ENCODE measurements at regions not wholly inside any gene's neighbourhood (a gene's known extent, or its start where the extent isn't known, plus 50 kb on each side); places are given as distances from the start of the nearest gene placed in this dataset.

- DNase-seq (ENCODE audit: low read depth) = no peak
These were observed 94.5 kb downstream of the RDH14 start for GRCh38 chr2:18465979-18466378.

DNA sequence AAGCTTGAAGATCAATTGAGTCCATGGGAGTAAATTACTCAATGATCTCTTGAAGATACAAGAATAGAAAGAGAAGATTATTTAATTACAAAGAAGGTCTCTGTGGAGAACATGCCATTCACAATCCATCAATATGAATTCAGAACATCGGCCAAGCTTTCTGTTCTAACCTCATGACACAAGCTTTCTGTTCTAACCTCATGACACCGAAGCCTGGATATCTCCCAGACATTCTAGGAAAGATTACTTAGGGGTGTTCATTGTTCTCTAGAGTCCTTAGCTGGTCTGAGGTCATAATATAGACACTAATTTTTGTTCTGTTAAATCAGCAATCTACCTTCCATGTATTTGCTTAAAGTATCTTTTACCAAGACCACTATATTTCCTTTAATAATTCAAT is 95.5 kb downstream of the RDH14 start:
- no peak for DNase-seq (ENCODE audit: low read depth)

DNA sequence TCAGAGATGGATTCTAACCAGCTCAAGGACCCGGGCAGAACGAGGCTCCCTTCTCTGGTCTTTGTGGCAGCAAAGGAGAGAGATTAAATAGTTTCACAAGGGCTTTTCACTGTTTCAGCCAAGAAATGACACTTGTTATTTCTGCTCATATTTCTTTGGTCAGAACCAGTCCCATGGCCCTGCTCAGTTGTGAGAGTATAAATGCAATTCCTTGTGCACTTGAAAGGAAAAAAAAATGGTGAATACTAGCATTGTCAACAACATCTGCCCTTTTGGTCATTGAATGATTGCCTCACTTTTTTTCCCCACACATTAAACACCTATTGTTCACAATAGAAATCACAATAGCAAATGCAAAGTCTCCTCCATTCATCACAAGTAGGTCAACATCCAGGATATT is 104.4 kb downstream of the RDH14 start:
- no peak for DNase-seq (ENCODE audit: low read depth)

GRCh38 chr2:18455236-18455862 is 105.1 kb downstream of the RDH14 start:
- peak; percentile 66 for DNase-seq (ENCODE audit: low read depth)

DNA sequence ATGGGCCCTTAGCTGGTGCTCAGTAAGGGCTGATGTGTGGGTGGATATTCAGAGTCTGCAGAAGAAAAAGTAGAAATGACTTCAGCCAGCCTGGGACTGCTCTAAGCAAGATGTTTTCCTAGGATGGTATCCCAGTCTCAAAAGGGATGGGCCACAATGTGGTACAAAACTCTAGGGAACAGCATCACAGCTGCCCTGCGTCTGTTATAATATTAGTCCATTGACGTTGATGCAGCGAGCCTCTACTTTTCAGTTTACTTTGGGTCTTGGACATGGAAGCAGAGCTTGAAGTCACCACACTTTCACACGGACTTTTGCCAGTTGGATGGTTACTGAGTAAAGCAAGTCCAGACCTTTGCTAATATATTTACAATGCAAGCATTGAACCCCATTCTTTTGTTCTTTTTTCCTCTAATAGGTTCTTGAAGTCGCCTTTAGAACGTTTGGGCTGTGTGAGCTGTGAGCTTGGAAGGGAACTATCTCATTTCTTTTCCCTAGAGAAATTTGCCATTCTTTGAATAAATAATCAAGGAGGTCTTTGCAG is 105.7 kb downstream of the RDH14 start:
- DNase-seq (ENCODE audit: low read depth) = no peak

DNA sequence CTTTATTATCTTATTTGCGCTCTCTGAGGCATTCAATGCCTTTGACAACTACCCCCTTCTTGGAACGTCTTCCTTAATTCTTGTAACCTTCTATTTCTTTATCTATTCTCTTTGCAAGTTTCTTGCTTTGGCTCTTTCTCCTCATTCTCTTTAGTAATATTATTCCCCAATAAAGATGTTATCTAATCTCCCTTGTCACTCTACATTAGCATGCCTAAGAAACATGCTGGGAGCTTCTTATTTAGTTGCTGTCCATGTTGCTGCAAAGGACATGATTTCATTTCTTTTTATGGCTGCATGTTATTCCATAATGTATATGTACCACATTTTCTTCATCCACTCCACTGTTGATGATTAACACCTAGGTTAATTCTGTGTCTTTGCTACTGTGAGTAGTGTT is 113.7 kb downstream of the RDH14 start:
- no peak for DNase-seq (ENCODE audit: low read depth)

GRCh38 chr2:18445433-18446320 is 114.8 kb downstream of the RDH14 start:
- DNase-seq (ENCODE audit: low read depth) = peak; percentile 41

GRCh38 chr2:18444806-18445205 is 115.6 kb downstream of the RDH14 start:
- DNase-seq (ENCODE audit: low read depth) = no peak

GRCh38 chr2:18441583-18441982 is 118.9 kb downstream of the RDH14 start:
- DNase-seq (ENCODE audit: low read depth) = no peak

DNA sequence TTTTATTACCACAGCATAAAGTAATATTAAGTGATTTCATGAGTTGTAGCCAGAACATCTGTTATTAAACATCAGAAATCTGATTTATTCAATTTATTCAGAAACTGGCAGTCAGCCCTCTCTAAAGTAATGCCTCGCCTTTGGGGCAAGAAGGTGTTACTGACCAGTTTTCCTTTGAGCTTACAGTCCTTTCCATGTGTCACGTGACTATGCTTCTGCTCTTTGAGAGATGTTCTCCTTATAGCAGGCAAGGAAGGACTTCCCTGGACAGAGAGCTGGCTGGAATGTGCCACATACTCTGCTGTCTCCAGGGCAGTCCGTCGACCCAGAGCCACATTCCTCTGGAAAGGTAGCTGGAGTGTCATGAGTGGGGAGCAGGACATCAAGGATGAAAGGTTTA is 119.7 kb downstream of the RDH14 start:
- DNase-seq (ENCODE audit: low read depth) = no peak

DNA sequence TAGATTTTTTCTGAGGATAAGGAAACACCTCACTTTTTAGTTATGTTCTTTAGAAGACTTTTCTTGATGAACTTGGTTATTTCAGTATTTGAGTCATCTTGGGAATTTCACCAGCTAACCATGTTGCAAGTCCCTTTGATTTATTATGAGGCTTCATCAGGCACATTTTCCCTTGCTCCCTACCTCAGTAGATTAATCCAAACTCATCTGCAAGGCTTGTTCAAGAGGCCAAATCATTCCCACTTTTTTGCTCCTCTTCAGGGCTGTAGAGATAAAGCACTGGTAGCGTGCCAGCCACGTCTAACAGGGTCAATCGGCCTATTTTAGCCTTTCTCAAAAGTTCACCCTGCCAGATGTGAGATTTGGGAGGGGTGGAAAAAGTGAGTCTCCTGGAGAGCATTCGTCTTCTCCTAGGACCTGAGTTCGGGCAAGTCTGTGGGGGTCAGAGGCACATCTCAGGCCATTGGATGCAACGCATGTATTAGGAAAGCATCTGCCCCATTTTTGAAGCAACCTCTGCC is 120.3 kb downstream of the RDH14 start:
- DNase-seq (ENCODE audit: low read depth) = peak; percentile 64

DNA sequence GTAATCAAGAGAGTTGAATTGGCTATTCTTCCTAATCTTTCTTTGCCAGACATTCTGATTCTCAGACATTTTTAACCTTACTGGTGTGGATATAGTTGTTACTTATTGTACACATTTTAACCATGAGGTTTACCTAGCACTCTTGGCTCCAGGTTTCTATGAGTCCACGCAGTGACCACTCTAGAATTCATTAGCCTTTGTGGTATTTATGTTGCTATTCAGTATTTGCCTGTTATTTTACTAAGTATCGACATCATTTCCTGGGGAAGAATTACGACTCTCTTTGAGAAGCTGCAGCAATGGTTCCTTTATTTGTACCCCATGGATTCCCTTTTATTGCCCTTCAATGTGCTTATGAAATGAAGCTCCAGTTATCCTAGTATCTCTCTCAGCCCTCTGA is 120.7 kb downstream of the RDH14 start:
- DNase-seq (ENCODE audit: low read depth) = no peak

DNA sequence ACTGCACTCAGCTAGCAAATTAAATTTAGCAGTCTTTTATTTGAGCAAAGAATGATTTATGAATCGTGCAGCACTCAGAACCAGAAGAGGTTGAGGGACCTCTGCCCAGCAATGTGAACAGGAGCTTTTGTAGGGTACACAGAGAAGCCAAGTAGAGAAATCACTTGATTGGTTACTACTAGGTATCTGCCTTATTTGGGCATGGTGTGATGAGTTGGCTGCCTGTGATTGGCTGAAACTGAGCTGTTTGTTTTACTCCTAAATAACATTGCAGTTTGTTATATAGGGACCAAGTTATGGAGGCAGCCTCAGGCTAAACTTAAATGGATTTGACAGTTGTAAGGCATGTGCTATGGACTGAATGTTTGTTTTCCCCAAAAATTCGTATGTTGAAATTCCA is 122.5 kb downstream of the RDH14 start:
- no peak for DNase-seq (ENCODE audit: low read depth)

DNA sequence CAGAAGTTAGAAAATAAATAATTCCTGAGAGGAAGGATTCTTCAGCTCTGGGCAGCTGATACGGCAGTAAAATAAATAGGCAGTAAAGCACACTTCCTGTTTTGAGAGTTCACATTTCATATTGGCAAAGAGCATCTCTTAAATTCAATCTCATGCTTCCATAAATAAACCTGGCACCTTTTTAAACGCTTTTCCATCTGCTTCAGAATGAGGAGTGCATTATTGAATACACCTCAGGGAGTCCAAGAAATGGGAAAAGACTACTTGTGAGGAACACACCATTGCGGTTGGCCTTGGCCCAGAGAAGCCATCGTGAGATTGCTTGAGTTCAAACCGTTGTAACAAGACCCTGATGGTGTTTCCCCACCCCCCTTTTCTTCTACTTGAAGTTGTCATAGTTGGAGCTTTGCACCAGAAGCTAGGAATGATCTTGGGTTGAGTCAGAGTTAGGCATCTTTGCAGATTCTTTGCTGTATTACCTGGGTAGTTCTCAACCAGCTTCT is 123.9 kb downstream of the RDH14 start:
- DNase-seq (ENCODE audit: low read depth) = no peak

- DNase-seq (ENCODE audit: low read depth) = peak; percentile 51
These were observed 124.9 kb downstream of the RDH14 start for GRCh38 chr2:18435426-18436037.

- DNase-seq (ENCODE audit: low read depth) = no peak
These were observed 126.6 kb downstream of the RDH14 start for GRCh38 chr2:18433872-18434271.

DNA sequence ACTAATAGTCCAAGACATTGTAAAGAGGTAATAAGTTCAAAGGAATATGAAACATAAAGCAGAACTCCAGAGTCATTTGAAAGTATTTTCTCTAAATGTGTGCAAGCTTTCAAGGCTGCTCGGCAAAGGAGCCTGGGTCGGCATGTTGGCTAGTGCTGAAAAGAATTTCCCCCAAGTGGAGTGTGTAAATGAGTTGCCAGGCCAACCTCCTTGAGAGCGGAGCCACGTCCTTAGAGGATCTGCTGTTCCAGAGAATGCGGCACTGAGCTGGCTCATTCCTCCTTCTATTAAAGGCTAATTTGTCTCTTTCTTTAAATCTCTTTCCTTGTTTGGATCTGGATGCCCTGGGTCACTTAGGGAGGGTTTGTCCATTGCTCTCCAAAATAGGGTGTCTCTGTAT is 127.5 kb downstream of the RDH14 start:
- no peak for DNase-seq (ENCODE audit: low read depth)

DNA sequence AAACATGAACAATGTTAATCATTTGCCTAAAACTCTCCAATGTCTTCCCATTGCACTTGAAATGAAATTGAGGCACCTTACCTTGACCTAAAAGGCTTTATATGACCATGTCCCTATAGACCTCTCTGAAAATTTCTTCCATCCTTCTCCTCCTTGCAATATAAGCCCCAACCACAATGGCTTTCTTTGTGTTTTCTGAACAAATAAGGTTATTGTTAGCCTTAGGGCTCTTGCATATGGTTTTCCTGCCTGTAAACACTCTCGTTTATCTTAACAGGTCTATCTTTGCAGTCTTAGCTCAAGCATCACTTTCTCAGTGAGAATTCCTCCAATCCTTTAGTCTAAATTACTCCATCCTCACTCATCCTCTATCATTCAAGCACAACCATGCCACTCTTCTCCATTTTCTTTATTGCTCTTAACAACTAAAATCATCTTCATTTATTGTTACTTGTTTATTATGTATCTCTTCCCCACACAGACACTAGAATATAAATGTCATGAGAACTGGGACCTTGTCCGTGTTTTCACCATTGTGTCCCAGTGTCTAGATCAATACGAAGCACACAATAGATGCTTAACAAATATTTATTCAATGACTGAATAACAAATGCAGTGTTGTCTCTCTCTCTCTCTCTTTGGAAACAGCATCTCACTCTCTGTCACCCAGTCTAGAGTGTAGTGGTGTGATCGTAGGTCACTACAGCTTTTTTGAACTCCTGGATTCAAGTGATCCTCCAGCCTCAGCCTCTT is 129.3 kb downstream of the RDH14 start:
- no peak for DNase-seq (ENCODE audit: low read depth)

DNA sequence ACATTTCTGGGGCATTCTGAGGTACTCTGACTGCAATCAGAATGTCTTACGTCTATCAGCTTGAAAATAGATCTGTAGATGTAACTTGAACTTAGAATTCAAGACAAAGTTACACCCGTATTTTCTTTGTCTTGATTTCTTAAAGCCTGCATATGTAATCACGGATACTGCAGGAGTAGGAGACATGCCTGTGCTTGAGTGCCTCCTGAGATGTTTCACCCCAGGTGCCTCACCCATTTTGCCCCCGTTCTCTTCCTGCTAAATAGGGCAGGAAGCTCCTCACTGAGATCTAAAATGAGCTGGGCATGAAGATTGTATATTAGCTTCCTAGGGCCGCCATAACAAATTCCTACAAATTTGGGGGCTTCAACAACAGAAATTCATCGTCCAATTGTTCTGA is 131.9 kb downstream of the RDH14 start:
- DNase-seq (ENCODE audit: low read depth) = no peak

GRCh38 chr2:18427762-18428161 is 132.7 kb downstream of the RDH14 start:
- DNase-seq (ENCODE audit: low read depth) = no peak

GRCh38 chr2:18426174-18426573 is 134.3 kb downstream of the RDH14 start:
- DNase-seq (ENCODE audit: low read depth) = no peak

- DNase-seq (ENCODE audit: low read depth) = no peak
These were observed 135.2 kb downstream of the RDH14 start for GRCh38 chr2:18425210-18425703.
